ENCODE measurements at regions not wholly inside any gene's neighbourhood (a gene's known extent, or its start where the extent isn't known, plus 50 kb on each side); places are given as distances from the start of the nearest gene placed in this dataset.
"Not testable (repeated sequence)": the region's sequence is repeated elsewhere in the genome, so short reads cannot be mapped to it uniquely, and the experiment has no call there.

DNA sequence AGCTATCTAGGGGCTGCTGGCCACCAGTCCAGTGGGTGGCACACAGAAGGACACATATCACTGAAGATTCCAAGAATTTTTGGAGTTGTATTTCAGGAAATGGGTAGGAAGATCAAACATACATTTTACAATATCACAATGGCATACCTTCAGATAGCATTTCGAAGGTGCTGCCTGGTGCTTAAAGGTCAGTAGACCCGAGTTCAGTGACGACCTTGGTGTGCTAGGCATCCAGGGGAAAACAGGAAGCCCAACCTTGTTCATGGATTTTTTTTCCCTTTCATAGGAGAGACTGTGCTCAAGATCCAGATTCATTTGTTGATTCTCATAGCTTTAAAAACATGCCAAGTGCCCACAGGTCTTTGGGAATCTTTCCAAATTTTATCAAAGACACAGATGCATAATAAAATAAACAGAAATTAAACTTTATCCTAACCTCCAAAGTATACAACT lies 51.0 kb upstream of the RCBTB2 start:
- DNase-seq (ENCODE audit: low read depth) = no peak

DNA sequence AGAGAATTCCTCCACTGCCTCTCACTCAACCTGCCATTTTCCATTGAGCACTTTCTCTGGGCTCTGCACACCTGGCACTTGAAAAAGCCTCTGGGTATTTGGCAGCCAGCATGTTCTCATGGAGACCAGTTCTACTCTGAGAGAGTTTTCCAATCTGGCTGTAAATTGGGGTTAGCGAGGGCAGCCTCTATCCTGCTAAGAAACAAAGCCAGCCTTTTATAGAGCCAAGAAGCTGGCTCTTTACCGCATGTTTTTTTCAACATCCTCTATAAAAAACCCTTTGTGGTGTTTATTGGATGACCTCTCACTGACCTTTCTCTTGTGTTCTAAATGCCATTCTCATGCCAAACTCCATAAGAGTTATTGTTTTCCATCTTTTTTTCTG lies 52.6 kb upstream of the RCBTB2 start:
- DNase-seq (ENCODE audit: low read depth) = no peak

DNA sequence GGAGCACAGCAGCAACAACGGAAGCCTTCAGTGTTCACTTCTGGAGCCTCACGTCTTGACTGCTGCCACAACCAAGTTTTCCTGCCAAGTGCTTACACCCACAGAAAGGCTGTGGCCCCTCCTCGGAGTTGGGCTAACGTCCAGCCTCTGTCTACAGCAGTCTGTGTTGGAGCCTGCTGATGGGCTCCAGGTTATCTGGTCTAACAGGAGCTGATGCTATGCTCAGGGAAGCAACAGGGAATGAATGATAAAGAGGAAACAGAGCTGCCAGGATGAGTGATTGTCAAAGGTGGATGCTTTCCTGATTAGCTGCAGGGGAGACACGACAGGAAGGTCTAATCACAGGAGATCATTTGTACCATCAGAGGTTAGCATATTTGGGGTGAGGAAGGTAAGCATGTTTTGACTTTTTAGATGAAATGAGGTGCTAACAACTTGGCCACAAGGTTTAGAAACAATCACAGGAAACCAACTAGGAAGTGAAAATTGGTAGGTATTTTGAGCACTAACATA lies 53.8 kb upstream of the RCBTB2 start:
- no peak for DNase-seq (ENCODE audit: low read depth)

DNA sequence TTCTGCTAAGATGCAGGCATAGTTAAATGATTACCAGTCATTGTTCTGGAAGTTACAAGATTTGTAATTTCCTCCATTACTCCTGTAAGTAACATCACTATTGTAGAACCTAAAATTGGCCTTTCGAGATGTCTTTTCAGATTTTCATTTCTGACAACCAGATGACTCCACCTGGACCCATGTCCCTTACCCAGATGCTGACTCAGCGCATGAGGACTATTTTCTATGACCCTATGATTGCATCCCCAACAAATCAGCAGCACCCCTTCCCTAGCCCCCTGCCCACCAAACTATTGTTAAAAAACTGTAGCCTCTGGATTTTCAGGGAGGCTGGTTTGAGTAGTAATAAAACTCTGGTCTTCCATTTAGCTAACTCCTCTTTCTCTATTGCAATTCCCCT lies 55.2 kb upstream of the RCBTB2 start:
- DNase-seq (ENCODE audit: low read depth) = no peak

DNA sequence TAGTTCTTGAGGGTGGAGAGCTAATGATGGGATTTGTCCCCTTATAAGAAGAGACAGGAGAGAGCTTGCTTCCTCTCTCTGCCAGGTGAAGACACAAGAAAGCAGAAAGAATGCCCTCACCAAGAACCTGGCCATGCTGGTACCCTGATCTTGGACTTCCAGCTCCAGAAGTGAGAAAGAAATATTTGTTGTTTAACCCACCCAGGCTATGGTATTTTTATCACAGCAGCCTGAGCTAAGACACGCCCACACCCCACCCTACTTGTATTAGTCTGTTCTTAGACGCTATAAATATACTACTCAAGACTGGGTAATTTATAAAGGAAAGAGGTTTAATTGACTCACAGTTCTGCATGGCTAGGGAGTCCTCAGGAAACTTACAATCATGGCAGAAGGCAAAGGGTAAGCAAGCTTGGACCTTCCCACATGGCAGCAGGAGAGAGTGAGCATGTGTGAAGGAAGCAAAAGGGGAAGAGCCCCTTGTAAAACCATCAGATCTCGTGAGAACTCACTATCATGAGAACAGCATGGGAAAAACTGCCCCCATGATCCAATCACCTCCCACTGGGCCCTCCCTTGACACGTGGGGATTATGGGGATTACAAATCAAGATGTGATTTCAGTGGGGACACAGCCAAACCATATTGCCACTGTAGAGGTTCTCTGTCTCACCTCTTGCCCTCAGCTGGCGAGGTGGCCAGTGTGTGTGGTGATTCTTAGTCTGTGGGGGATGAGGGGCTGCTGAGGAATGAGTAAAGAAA lies 57.4 kb upstream of the RCBTB2 start:
- DNase-seq (ENCODE audit: low read depth) = no peak

DNA sequence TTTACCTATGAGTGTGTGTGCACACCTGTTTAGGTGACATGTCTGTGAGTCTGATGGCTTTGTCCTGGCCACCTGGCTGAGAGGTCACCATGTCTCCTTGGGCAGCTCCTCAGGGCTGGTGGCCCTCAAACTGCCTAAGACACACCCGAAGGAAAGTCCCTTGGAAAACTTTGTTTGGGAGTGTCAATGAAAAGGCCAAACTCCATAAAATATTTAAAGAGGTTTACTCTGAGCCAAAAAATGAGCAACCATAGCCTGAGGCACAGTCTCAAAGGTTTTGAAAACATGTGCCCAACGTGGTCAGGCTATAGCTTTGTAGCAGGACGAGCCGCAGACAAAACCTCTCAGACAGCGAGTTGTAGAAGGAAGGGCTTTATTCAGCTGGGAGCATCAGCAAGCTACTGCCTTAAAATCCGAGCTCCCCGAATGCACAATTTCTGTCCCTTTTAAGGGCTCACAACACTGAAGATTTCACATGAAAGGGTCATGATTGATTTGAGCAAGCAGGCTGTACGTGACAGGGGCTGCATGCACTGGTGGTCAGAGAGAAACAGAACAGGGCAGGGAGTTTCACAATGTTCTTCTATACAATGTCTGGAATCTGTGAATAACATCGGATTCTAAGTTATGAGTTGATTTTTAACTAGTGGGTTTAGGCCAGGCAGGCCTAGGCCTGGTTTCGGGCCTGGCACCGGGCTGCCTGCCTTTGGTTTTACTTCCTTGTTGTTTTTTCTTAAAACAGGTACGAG lies 58.4 kb upstream of the RCBTB2 start:
- not testable (repeated sequence) for DNase-seq (ENCODE audit: low read depth)

DNA sequence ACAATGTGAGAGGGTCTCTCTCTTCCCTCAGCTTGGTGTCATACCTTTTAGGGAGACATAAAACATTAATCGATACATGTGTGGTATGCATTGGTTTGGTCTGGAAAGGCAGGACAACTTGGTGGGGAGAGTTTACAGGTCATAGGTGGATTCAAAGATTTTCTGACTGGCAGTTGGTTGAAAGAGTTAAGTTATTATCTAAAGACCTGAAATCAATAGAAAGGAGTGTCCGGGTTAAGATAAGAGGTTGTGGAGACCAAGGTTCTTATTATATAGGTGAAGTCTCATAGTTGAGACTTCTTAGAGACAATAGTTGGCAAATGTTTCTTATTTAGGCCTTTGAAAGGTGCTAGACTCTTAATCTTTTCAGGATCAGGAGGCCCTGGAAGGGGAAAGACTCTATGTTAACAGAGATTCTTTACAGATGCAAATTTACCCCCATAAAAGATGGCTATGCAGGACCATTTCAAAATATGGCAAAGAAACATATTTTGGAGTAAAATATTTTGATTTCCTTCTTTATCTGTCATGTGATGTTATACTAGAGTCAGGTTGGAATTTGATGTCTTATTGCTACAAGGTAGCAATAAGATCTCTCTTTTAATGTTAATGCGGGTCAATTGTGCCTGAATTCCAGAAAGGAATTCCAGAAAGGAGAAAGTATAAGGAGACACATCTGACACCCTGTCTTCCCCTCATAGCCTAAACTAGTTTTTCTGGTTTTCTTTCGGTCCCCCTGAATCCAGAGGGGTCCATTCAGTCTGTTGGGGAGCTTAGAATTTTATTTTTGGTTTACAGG lies 59.2 kb upstream of the RCBTB2 start:
- no peak for DNase-seq (ENCODE audit: low read depth)

DNA sequence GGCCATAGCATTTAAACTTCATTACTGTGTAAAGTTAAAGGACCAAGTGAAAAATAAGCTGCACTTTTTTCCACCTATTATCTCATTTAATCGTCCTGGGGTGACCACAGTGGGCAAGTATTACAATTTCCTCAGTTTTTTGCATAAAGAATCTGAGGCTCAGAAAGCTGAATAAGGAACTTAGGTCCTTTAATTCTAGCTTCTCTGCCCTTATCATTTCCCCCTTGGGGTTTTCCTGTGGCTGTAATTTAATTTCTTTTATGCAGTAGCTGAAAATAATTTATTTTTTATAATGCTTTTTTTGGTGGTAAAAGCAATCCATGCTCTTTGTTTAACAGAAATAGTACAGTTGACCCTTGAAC lies 59.8 kb upstream of the RCBTB2 start:
- DNase-seq (ENCODE audit: low read depth) = no peak

DNA sequence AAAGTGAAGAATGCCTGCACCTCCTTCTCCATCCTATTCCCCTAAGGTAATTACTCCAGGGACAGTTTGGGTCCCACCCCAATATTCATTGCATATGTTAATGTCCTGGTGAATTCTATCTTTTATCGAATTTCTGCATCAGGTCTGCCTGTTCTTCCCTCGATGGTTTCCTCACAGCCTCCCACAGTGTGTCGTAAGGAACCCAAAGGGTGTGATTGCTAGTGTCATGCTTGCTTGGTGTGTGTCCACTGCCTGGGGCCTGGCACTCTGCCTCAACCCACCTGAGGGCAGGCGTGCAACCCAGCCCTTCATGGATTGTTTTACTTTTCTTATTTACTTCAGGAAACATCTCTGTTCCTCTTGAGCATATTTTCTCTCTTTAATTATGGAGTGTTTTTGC lies 60.2 kb upstream of the CYSLTR2 start:
- DNase-seq (ENCODE audit: low read depth) = no peak

DNA sequence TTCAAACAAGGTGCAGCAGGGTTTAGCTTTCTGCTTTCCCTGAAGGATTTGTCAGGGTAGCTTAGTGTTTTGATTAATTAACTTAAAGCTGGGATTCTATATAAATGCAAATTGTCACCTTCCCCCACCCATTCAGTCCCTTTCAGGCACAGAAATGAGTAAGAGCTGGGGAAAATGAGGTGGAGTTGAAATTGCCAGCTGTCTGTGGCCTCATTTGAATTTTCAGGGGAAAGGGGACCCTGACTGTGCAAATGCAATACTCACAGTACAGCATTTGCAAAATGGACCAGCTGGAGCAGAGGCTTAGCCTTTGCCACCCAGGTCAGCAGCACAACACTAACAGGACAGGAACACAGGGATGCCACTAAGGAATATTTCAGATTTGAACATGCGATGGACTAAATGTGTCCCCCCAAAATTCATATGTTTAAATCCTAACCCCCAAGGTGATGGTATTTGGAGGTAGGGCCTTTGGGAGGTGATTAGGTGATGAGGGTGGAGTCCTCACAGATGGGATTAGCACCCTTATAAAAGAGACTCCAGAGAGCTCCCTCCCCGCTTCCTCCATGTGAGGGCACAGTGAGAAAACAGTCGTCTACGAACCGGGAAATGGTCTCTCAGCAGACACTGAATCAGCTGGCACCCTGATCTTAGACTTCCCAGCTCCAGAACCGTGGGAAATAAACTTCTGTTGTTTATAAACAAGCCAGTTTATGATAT lies 59.5 kb upstream of the CYSLTR2 start:
- DNase-seq (ENCODE audit: low read depth) = no peak

DNA sequence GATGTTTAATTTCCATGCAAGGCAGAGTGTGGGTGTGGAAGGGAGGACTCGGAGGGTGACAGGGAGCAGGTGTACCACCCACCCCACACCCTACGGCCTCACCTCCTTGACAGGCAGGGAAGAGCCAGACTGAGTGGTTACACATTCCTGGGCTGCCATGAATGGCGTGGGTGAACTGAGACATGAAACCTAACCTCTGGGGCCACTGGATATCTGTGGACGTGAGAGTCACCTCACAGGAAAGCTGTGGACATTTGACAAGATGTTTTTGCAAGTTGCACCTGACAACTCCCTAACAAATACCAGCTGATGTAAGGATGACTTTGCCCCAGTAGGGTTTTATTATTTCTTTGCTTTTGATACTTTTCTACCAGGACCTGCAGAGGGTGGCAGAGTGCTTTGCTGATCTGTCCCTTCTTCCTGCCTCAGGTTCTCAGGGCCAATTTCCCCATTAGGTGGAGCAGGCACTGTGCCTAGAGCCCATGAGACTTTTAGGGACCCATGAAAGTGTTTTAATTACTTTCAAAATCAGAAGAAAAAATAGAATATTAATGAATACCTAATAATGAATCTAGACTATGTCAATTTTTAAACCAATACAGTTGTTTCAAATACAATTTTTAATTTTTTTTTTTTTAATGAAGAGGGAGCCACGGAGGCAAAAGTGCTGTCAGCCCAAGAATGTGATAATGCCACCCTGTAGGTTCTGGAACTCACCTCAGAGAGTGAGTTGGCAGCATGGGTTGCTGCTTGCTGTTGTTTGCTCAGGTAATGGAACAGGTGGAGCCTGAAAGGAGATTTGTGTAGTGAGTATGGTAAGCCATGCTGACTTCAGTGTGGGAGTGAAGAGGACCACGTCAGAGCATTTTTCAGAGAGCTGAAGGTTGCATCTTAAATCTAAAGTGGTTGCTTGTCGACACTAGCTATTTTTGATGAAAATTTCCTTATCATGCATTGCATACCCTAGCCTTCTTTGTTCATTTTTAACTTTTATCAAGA lies 58.0 kb upstream of the CYSLTR2 start:
- peak; percentile 33 for DNase-seq (ENCODE audit: low read depth)

DNA sequence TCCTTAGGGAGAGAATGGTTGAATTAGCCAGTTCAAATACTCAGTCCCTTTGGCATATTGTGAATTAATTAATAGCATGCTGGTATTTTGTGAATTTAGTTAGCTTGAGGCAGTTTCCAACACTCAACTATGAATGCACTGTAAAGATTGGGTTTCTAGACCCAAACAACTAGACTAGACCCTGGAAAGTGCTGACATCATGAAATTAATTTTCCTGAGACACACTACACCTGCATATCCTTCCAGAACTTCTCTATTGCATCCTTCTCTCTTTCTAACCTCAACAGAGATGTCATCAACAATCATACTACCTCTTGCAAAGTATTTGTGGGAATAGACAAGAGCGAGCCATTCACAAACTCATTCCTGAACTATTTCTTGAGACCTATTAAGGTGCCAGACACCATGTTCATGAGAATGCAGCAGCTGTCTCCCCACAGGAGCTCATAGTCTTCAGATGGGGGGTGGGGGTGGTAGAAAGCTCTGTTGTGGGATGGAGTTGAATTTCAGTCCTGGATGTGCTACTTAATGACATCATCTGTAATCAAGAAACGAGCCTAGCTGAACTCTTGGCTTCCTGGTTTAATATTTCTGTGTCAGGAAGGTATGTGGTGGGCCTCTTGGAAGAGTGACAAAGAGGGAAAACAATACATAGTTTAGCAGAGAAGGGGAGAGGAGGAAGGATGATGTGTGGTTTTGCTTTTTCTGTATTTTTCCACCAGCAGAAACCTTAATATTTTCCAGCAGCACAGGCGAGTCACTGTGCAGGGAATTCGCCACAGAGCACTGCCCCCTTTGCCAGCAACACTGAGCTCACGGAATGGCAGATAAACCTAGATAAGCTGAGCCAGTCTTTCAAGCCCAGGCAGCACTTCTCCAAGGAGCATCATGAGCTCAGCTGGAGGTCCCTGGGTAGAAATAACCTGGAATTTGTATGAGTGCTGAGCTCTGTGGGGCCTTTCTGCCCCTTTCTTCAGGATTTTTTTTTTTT lies 53.1 kb upstream of the CYSLTR2 start:
- no peak for DNase-seq (ENCODE audit: low read depth)

DNA sequence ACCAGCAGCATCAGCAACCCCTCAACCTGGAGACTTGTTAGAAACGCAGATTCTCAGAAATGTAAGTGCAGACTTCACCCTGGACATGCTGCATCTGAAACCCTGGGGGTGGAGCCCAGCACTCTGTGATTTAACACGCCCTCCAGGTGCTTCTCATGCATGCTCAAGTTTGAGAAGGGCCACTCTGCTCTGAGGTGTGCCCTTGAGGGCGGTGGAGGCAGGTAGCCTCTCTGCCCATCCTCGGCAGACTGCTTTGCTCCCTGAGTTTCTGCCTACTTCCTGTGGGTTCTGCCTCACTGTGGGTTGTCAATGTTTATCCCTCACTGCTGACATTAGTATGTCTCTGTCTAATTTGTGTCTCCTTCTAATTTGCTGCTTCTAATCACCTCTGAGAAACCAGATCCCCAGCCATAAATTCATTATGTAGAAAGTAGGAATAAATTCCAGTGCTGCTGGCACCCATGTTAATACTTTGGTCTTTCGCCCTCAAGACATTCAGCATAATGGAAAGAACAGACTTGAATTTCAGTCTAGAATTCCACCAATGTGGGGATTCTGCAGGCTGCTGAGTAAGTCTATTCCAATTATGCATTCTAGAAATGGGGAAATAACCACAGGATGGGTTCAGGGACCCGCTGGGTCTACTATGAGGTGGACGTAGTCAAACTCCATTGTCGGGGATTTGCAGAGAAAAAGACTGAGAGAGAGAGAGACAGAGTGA lies 51.3 kb upstream of the CYSLTR2 start:
- DNase-seq (ENCODE audit: low read depth) = no peak

DNA sequence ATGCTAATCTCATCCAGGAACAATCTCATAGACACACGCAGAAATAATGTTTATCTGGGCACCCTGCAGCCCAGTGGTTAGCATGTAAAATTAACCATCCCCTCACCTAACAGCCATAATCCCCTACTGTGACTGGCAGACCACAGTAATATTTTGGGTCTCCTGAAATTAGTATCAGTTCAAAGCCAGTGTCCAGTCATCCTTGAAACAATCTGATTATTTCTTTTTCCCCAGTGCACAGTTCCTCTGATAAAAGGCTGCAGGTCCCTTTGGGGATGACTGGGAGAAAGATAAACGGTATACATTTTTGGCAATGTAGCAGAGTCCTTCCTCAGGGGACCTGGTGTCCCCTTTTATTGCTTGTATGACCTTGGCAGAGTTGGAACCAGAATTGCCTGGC lies 50.4 kb upstream of the CYSLTR2 start:
- no peak for DNase-seq (ENCODE audit: low read depth)

Measured in stimulated activated CD8-positive, alpha-beta memory T cell treated with anti-CD3 and anti-CD28 coated beads, Interleukin-12 subunit alpha, Interleukin-12 subunit beta, amount 100 ng/mL, for 1 hour (primary cell).